Endothelial cell of umbilical vein (primary cell): ENCODE measurements at regions not wholly inside any gene's neighbourhood (a gene's known extent, or its start where the extent isn't known, plus 50 kb on each side); places are given as distances from the start of the nearest gene placed in this dataset.

Source experiments
- BruUV-seq: library from RNA; stranded (reverse); fragments of 400-500 nt; replicated peaks from 2 replicates; lab custom pipeline; 2021; lab: Mats Ljungman, UMichigan
- CTCF ChIA-PET: fragments of 300-600, 350-600 bp; sonication (Branson Sonifier 250); formaldehyde crosslinking; loops from one replicate; lab custom pipeline; 2021; ENCODE audit warnings: antibody characterized with exemption, inconsistent platforms; lab: Charles Lee
- POLR2A ChIA-PET: fragments of 300-600, 350-600 bp; sonication (Branson Sonifier 250); formaldehyde crosslinking; loops from one replicate; lab custom pipeline; 2021; ENCODE audit warnings: antibody characterized with exemption, inconsistent platforms; lab: Charles Lee
- DNase-seq: peaks from one replicate; pipeline ENCODE4 v3.0.0-alpha.2; 2011; ENCODE audit warnings: low read depth, low spot score
- FAIRE-seq: peaks from 2 replicates; lab custom pipeline; 2011; peaks lifted over from hg19 to GRCh38; lab: Jason Lieb, UNC
- H2AFZ ChIP-seq: 2 replicates; pipeline ENCODE4 v1.6.0; 2012; ENCODE audit warnings: low read depth, low read length, control low read depth, inconsistent platforms
- H3K27ac ChIP-seq: 2 replicates; pipeline ENCODE4 v1.5.1; 2011; ENCODE audit warnings: low read depth, mild to moderate bottlenecking, control low read depth, low read length, moderate library complexity; ENCODE audit not compliant: insufficient read depth
- H3K27me3 ChIP-seq, 2 experiments: 2 replicates each; pipeline versions ENCODE4 v1.6.0 to v1.6.1; 2011; ENCODE audit warnings: low read length in 2 of 2, mixed read lengths in 1 of 2; ENCODE audit not compliant: control insufficient read depth in 2 of 2, insufficient read depth in 2 of 2
- H3K36me3 ChIP-seq, 2 experiments: 2 replicates in 1 of 2; 3 replicates in 1 of 2; pipeline ENCODE4 v1.5.1; 2011; ENCODE audit warnings: low read length in 2 of 2, mild to moderate bottlenecking in 1 of 2, moderate library complexity in 1 of 2; ENCODE audit not compliant: control insufficient read depth in 2 of 2, insufficient read depth in 2 of 2; ENCODE audit errors: extremely low read depth in 1 of 2
- H3K4me1 ChIP-seq: 3 replicates; pipeline ENCODE4 v1.5.1; 2011; ENCODE audit warnings: mild to moderate bottlenecking, low read length; ENCODE audit not compliant: control insufficient read depth, insufficient read depth; ENCODE audit errors: extremely low read depth
- H3K4me2 ChIP-seq: 2 replicates; pipeline ENCODE4 v1.6.1; 2011; ENCODE audit warnings: low read length, control low read depth, mixed read lengths; ENCODE audit not compliant: insufficient read depth
- H3K4me3 ChIP-seq, 3 experiments: fragments of 200-600 bp in 1 of 3; sonication (generic), shearing (Covaris generic) in 1 of 3; replicated peaks in 1 of 3; 2 replicates each; pipeline ENCODE4 v1.5.1; 2011 to 2016; ENCODE audit warnings: control low read depth in 3 of 3, low read length in 3 of 3, mild to moderate bottlenecking in 2 of 3, inconsistent platforms in 1 of 3, low read depth in 1 of 3, moderate library complexity in 1 of 3; ENCODE audit not compliant: insufficient read depth in 1 of 3
- H3K79me2 ChIP-seq: 2 replicates; pipeline ENCODE4 v1.6.0; 2012; ENCODE audit warnings: low read length, inconsistent platforms; ENCODE audit not compliant: control insufficient read depth, insufficient read depth
- H3K9ac ChIP-seq: replicated peaks from 2 replicates; pipeline ENCODE3; 2011; ENCODE audit warnings: low read length, control low read depth; ENCODE audit not compliant: insufficient read depth; ENCODE audit errors: extremely low read depth
- H3K9me1 ChIP-seq: replicated peaks from 3 replicates; pipeline ENCODE4 v1.6.0; 2011; ENCODE audit warnings: mild to moderate bottlenecking, low read length; ENCODE audit not compliant: control insufficient read depth, insufficient read depth; ENCODE audit errors: extremely low read depth
- H3K9me3 ChIP-seq: replicated peaks from 2 replicates; pipeline ENCODE4 v1.5.1; 2012; ENCODE audit warnings: low read length, inconsistent platforms; ENCODE audit not compliant: control insufficient read depth, insufficient read depth
- H4K20me1 ChIP-seq: replicated peaks from 2 replicates; pipeline ENCODE3; 2011; ENCODE audit warnings: mild to moderate bottlenecking, low read length; ENCODE audit not compliant: control insufficient read depth, insufficient read depth; ENCODE audit errors: extremely low read depth
- CTCF ChIP-seq, 2 donors: IDR thresholded peaks; 1 replicate in 1 of 2; 2 replicates in 1 of 2; pipeline ENCODE4 v1.5.1; 2011; ENCODE audit warnings: low read length in 2 of 2, mild to moderate bottlenecking in 2 of 2, moderate library complexity in 2 of 2, control low read depth in 1 of 2, inconsistent platforms in 1 of 2, low read depth in 1 of 2; ENCODE audit not compliant: insufficient read depth in 1 of 2; ENCODE audit errors: extremely low read depth in 1 of 2
- EZH2 ChIP-seq: IDR thresholded peaks from 2 replicates; pipeline ENCODE4 v1.6.1; 2012; ENCODE audit warnings: borderline replicate concordance, low read depth, mild to moderate bottlenecking, moderate library complexity, low read length, inconsistent platforms; ENCODE audit not compliant: severe bottlenecking
- FOS ChIP-seq: IDR thresholded peaks from 2 replicates; pipeline ENCODE4 v1.6.1; 2011; ENCODE audit warnings: mild to moderate bottlenecking, low read length, moderate library complexity, borderline replicate concordance; ENCODE audit not compliant: insufficient read depth
- GATA2 ChIP-seq: IDR thresholded peaks from 2 replicates; pipeline ENCODE4 v1.7.0; 2011; ENCODE audit warnings: low read depth, mild to moderate bottlenecking, moderate library complexity, mixed read lengths, low read length; ENCODE audit not compliant: insufficient read length, insufficient read depth
- JUN ChIP-seq: IDR thresholded peaks from 2 replicates; pipeline ENCODE4 v1.6.1; 2011; ENCODE audit warnings: borderline replicate concordance, low read depth; ENCODE audit not compliant: insufficient read length, insufficient read depth
- MAX ChIP-seq: IDR thresholded peaks from 2 replicates; pipeline ENCODE4 v1.6.1; 2011; ENCODE audit not compliant: insufficient read depth, insufficient read length
- MYC ChIP-seq: IDR thresholded peaks from one replicate; pipeline ENCODE4 v1.6.1; 2011; ENCODE audit warnings: mild to moderate bottlenecking, low read depth, low read length
- POLR2A ChIP-seq: IDR thresholded peaks from 2 replicates; pipeline ENCODE4 v1.6.1; 2012; ENCODE audit warnings: low read depth, mild to moderate bottlenecking, control low read depth, low read length
- POLR2AphosphoS5 ChIP-seq: IDR thresholded peaks from 2 replicates; pipeline ENCODE4 v1.6.1; 2012; ENCODE audit warnings: low read depth, mild to moderate bottlenecking, control low read depth, low read length, moderate library complexity; ENCODE audit not compliant: insufficient read depth
- dilution Hi-C: fragments of 300-500 bp; cut with MboI; formaldehyde crosslinking; loops from one replicate; pipeline ENCODE4 v1.15.0; 2019; ENCODE audit warnings: low sequenced_read_pairs; ENCODE audit not compliant: extremely low pct_ligation_motif_present
- intact Hi-C: fragments of 100-400 bp; cut with micrococcal nuclease; formaldehyde crosslinking; loops from one replicate; pipeline ENCODE4 v1.10.0; 2022

- no peak for TF ChIP-seq MYC
- TF ChIP-seq POLR2AphosphoS5: no peak
- TF ChIP-seq EZH2: no peak
- TF ChIP-seq CTCF (IDR thresholded peaks at IDR 0.05; ENCODE audit: extremely low read depth in 1 of 2, insufficient read depth in 1 of 2, low read depth in 1 of 2, low read length in 2 of 2): no peak
- TF ChIP-seq JUN: no peak
- TF ChIP-seq GATA2: no peak
- TF ChIP-seq MAX: no peak
- no peak for TF ChIP-seq POLR2A
- no peak for TF ChIP-seq FOS
- Histone ChIP-seq H3K27me3 (no peaks in the 10 kb centered on the region), H3K4me2 (no peak overlapping the region), H3K9me3 (no peaks in the 10 kb centered on the region), H3K9ac (no peak overlapping the region), H3K9me1 (no peaks in the 10 kb centered on the region), H3K79me2 (peaks cover 29% of the 10 kb centered on the region), H3K36me3 (no peaks in the 10 kb centered on the region), H4K20me1 (no peaks in the 10 kb centered on the region), H2AFZ (no peak overlapping the region), H3K4me3 (no peak overlapping the region), H3K27ac (no peak overlapping the region), H3K4me1 (no peaks in the 10 kb centered on the region)
- ChIA-PET CTCF (interaction anchor here (1.4 to 1.8 kb wide), 3 partner anchors 9 to 28 kb away, joined by 3 to 8 read pairs (median 5); no protein-coding TSS in a partner anchor), POLR2A (no interaction called here)
- DNase-seq (no peak), FAIRE-seq (no peak)
- no TSS peak for BruUV-seq
- intact Hi-C loops: no loop called here
- dilution Hi-C loops: no loop called here
Measured at GRCh38 chr6:158249340-158249836, 62.9 kb upstream of the TULP4 start.
